K562 (cell line): ENCODE measurements at regions not wholly inside any gene's neighbourhood (a gene's known extent, or its start where the extent isn't known, plus 50 kb on each side); places are given as distances from the start of the nearest gene placed in this dataset.

Experiments
- ATAC-seq: fragments of 200-7000 bp; cut with Tn5 transposase; 3 replicates; pipeline ENCODE4 v1.9.1; 2020; ENCODE audit warnings: moderate library complexity
- BruUV-seq: library from RNA; stranded (reverse); fragments of 400-500 nt; replicated peaks from 2 replicates; lab custom pipeline; 2021; lab: Mats Ljungman, UMichigan
- CTCF ChIA-PET: fragments of 300-600 bp; formaldehyde crosslinking; extraction: SDS; loops from one replicate; lab custom pipeline; 2021; ENCODE audit warnings: low intra/inter-chr PET ratio; lab: Yijun Ruan, JAX
- POLR2A ChIA-PET: fragments of 300-600, 350-650 bp; sonication (Branson Sonifier 250); formaldehyde crosslinking; extraction: SDS; loops from one replicate; lab custom pipeline; 2021; ENCODE audit warnings: antibody characterized with exemption, inconsistent platforms; lab: Yijun Ruan, JAX
- DNase-seq, 4 experiments: peaks; one replicate each; pipeline versions ENCODE4 v3.0.0 to v3.0.0-alpha.2; 2011 to 2018; ENCODE audit warnings: low spot score in 3 of 4, mixed read lengths in 3 of 4; ENCODE audit errors: extremely low read depth in 1 of 4
- FAIRE-seq: peaks from 2 replicates; lab custom pipeline; 2011; peaks lifted over from hg19 to GRCh38; lab: Jason Lieb, UNC
- H2AFZ ChIP-seq: 2 replicates; pipeline ENCODE4 v1.6.0; 2011; ENCODE audit warnings: low read depth, low read length, control low read depth, inconsistent platforms
- H3K27ac ChIP-seq: fragments of 200-600 bp; 3 replicates; pipeline ENCODE4 v1.8.0; 2011; ENCODE audit warnings: low read depth, mild to moderate bottlenecking, control low read depth, inconsistent platforms, low read length, moderate library complexity, mixed read lengths; ENCODE audit errors: extremely low read depth
- H3K27me3 ChIP-seq, 2 experiments: fragments of 300-600 bp in 1 of 2; 2 replicates in 1 of 2; 3 replicates in 1 of 2; pipeline versions ENCODE4 v1.6.0 to v1.8.0; 2011; ENCODE audit warnings: inconsistent platforms in 2 of 2, low read length in 2 of 2, mild to moderate bottlenecking in 1 of 2, mixed read lengths in 1 of 2, moderate library complexity in 1 of 2; ENCODE audit not compliant: control insufficient read depth in 2 of 2, insufficient read depth in 2 of 2
- H3K36me3 ChIP-seq: fragments of 300-600 bp; 3 replicates; pipeline ENCODE4 v1.8.0; 2011; ENCODE audit warnings: mild to moderate bottlenecking, low read length, inconsistent platforms; ENCODE audit not compliant: control insufficient read depth, insufficient read depth
- H3K4me1 ChIP-seq, 2 experiments: fragments of 200-600 bp in 1 of 2; replicated peaks in 1 of 2; 2 replicates in 1 of 2; 3 replicates in 1 of 2; pipeline versions ENCODE4 v1.5.1 to v1.8.0; 2011; ENCODE audit warnings: inconsistent platforms in 2 of 2, low read length in 2 of 2, mild to moderate bottlenecking in 1 of 2, mixed read lengths in 1 of 2, moderate library complexity in 1 of 2; ENCODE audit not compliant: control insufficient read depth in 2 of 2, insufficient read depth in 2 of 2
- H3K4me2 ChIP-seq: 2 replicates; pipeline ENCODE4 v1.6.1; 2011; ENCODE audit warnings: low read length, control low read depth, inconsistent platforms, mixed read lengths; ENCODE audit not compliant: insufficient read depth
- H3K4me3 ChIP-seq: fragments of 200-600 bp; sonication (generic), shearing (Covaris generic); 2 replicates; pipeline ENCODE4 v1.5.1; 2016; ENCODE audit warnings: control low read depth, inconsistent platforms
- H3K79me2 ChIP-seq: fragments of 200-600 bp; 3 replicates; pipeline ENCODE4 v1.8.0; 2011; ENCODE audit warnings: low read length, inconsistent platforms; ENCODE audit not compliant: control insufficient read depth, insufficient read depth
- H3K9ac ChIP-seq, 2 experiments: 2 replicates each; pipeline versions ENCODE4 v1.6.0 to v1.6.1; 2011; ENCODE audit warnings: low read depth in 2 of 2, low read length in 2 of 2, control low read depth in 1 of 2, inconsistent platforms in 1 of 2, mild to moderate bottlenecking in 1 of 2, mixed read lengths in 1 of 2; ENCODE audit not compliant: insufficient read depth in 1 of 2
- H3K9me1 ChIP-seq: one replicate; pipeline ENCODE4 v1.6.0; 2011; ENCODE audit warnings: inconsistent platforms, mild to moderate bottlenecking, low read length, moderate library complexity; ENCODE audit not compliant: control insufficient read depth, insufficient read depth
- H3K9me3 ChIP-seq: replicated peaks from 2 replicates; pipeline ENCODE4 v1.5.1; 2011; ENCODE audit warnings: low read depth, low read length, inconsistent platforms; ENCODE audit not compliant: control insufficient read depth, insufficient read depth
- H4K20me1 ChIP-seq: replicated peaks from 2 replicates; pipeline ENCODE4 v1.6.1; 2011; ENCODE audit warnings: low read length, inconsistent platforms, mixed read lengths; ENCODE audit not compliant: control insufficient read depth, insufficient read depth
- MAFG ChIP-seq: fragments of 450-650 bp; conservative IDR thresholded peaks from 2 replicates; pipeline ENCODE4 v1.6.1; 2016; ENCODE audit warnings: missing genetic modification characterization, missing compliant biosample characterization
- RBM14 ChIP-seq: fragments of 200-400 bp; formaldehyde crosslinking; IDR thresholded peaks from 2 replicates; pipeline ENCODE4 v1.6.1; 2018; ENCODE audit warnings: low read depth, mild to moderate bottlenecking, low read length, moderate library complexity, borderline replicate concordance; ENCODE audit not compliant: insufficient read depth
- ZNF263 ChIP-seq: sonication (generic); formaldehyde crosslinking; IDR thresholded peaks from 2 replicates; pipeline ENCODE4 v1.8.0; 2022; ENCODE audit warnings: mild to moderate bottlenecking, missing genetic modification reagents, borderline replicate concordance
- ZNF316 ChIP-seq: fragments of 450-650 bp; IDR thresholded peaks from 2 replicates; pipeline ENCODE4 v1.6.1; 2016
- WGBS: fragments of 100-300 bp; shearing (Covaris generic); methylation state at CpG from one replicate; pipeline ENCODE4 v1.1.6; 2016; ENCODE audit warnings: low coverage, mixed read lengths; ENCODE audit not compliant: insufficient coverage; ENCODE audit errors: missing lambda C conversion rate; 5-methylcytosine and 5-hydroxymethylcytosine counted together
- in situ Hi-C: fragments of 300-500 bp; cut with MboI; formaldehyde crosslinking; loops from 4 replicates; pipeline ENCODE4 v1.15.0; 2018; ENCODE audit warnings: inconsistent platforms, mixed read lengths
- intact Hi-C: fragments of 100-400 bp; cut with micrococcal nuclease; formaldehyde crosslinking; loops from 2 replicates; pipeline ENCODE4 v1.14.2; 2022

DNA sequence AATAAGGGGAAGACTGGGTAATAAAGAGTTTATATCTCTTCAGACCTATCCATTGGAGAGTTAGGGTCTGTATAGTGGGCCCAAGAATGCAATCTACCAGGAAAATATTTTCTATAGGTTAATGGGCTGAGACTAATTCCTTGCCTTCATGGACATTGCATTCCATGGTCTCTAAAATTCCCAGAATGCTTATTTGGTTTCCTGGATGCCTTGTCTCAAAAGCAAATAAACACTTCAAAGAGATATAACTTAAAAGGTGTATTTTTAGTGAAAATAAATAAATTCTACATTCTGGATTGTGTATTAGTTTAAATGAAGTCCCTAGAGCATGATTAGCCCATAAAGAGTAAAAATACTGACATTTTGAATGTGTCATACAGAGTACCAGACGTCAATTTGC, 550.1 kb upstream of the PKN2 start:
- no peak for FAIRE-seq
- TF ChIP-seq RBM14 = no peak
- no peaks in the 10 kb centered on the region for H3K27me3 ChIP-seq
- no peak overlapping the region for H3K4me3 ChIP-seq
- CTCF ChIA-PET = no interaction called here
- no peak overlapping the region for H3K9ac ChIP-seq
- H3K27ac ChIP-seq = no peak overlapping the region
- no peak for DNase-seq
- H3K4me2 ChIP-seq = no peak overlapping the region
- no peak for ATAC-seq
- intact Hi-C loops = no loop called here
- no TSS peak for BruUV-seq
- no peaks in the 10 kb centered on the region for H4K20me1 ChIP-seq
- H3K4me1 ChIP-seq = no peaks in the 10 kb centered on the region
- POLR2A ChIA-PET = no interaction called here
- no peaks in the 10 kb centered on the region for H3K79me2 ChIP-seq
- in situ Hi-C loops = no loop called here
- WGBS = 0% methylated on average over 1 of the region's 1 CpG
- no peaks in the 10 kb centered on the region for H3K36me3 ChIP-seq
- no peak overlapping the region for H2AFZ ChIP-seq
- no peaks in the 10 kb centered on the region for H3K9me1 ChIP-seq
- no peaks in the 10 kb centered on the region for H3K9me3 ChIP-seq

DNA sequence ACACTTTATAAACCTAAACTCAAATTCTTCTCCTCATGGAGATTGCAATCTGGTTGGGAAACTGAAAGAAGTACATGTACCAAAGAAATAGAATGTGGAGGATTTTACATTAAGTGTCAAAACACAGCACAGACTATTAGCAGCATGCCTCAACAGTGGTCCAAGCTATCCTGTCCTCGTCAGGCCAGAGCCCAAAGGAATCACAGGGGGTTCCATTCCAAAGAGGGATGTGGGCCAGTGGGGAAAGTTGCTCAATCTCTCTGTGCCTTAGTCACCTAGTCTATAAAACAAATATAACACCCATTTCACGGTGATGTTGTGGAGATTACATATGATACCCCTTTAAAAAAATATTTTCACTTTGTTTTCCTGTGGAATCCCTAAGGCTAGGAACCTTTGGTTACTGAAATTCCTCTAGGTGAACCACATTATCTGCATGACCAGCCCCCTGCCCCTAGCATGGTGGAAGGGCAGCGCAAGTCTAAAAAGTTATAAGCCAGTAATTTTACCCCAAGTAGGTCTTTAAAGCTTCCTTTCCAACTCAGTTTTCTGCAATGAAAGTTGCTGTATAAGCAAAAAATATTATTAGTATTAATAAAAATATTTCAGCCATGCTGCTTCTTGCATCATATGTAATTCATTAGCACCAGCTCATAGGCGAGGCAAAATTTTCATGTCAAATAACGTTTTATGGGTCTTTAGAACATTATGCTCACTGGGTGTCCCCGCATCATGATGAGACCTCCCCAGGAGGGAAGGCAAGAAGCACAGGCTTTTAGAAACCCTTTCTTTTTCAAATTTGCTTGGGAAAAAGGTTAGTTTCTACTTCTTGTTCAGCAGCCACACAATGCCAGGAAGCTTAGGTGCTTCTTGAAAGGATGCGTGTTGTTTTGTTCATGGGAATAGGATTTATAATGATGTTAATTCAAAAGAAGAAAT, 548.8 kb upstream of the PKN2 start:
- Histone ChIP-seq H3K4me3 (no peak overlapping the region), H2AFZ (no peak overlapping the region), H3K79me2 (no peaks in the 10 kb centered on the region), H3K36me3 (no peaks in the 10 kb centered on the region), H3K27me3 (no peaks in the 10 kb centered on the region), H3K9me3 (no peaks in the 10 kb centered on the region), H3K9me1 (no peaks in the 10 kb centered on the region), H4K20me1 (no peaks in the 10 kb centered on the region), H3K27ac (no peak overlapping the region), H3K9ac (no peak overlapping the region), H3K4me1 (no peaks in the 10 kb centered on the region), H3K4me2 (no peak overlapping the region)
- FAIRE-seq (no peak), ATAC-seq (no peak), DNase-seq (no peak)
- POLR2A ChIA-PET = no interaction called here
- BruUV-seq = no TSS peak
- CTCF ChIA-PET = no interaction called here
- in situ Hi-C loops = no loop called here
- under 1% methylated on average over 7 of the region's 7 CpGs for WGBS
- TF ChIP-seq ZNF263 (CRISPR knock-in tag) (no peak), ZNF316 (peak; percentile 21; the same call in 1 of the 2 replicates), MAFG (tag) (peak; percentile 45)
- intact Hi-C loops = no loop called here
